ENCODE measurements at regions not wholly inside any gene's neighbourhood (a gene's known extent, or its start where the extent isn't known, plus 50 kb on each side); places are given as distances from the start of the nearest gene placed in this dataset.

GRCh38 chr4:108272561-108272960 lies 103.8 kb upstream of the LEF1 start:
- DNase-seq (ENCODE audit: low spot score) = no peak

- no peak for DNase-seq (ENCODE audit: low spot score)
Observed at GRCh38 chr4:108272046-108272445, 103.3 kb upstream of the LEF1 start.

GRCh38 chr4:108270466-108271450 lies 102.0 kb upstream of the LEF1 start:
- no peak for DNase-seq (ENCODE audit: low spot score)

- no peak for DNase-seq (ENCODE audit: low spot score)
Observed at GRCh38 chr4:108264693-108265092, 96.0 kb upstream of the LEF1 start.

- no peak for DNase-seq (ENCODE audit: low spot score)
Observed at GRCh38 chr4:108263057-108263456, 94.3 kb upstream of the LEF1 start.

GRCh38 chr4:108261026-108261425 lies 92.3 kb upstream of the LEF1 start:
- no peak for DNase-seq (ENCODE audit: low spot score)

- DNase-seq (ENCODE audit: low spot score) = no peak
Observed at GRCh38 chr4:108256538-108256937, 87.8 kb upstream of the LEF1 start.

- DNase-seq (ENCODE audit: low spot score) = no peak
Observed at GRCh38 chr4:108255203-108255747, 86.5 kb upstream of the LEF1 start.

- no peak for DNase-seq (ENCODE audit: low spot score)
Observed at GRCh38 chr4:108249397-108249796, 80.7 kb upstream of the LEF1 start.

GRCh38 chr4:108247387-108248049 lies 78.8 kb upstream of the LEF1 start:
- no peak for DNase-seq (ENCODE audit: low spot score)

- DNase-seq (ENCODE audit: low spot score) = no peak
Observed at GRCh38 chr4:108244606-108245005, 75.9 kb upstream of the LEF1 start.

GRCh38 chr4:108240366-108240765 lies 71.6 kb upstream of the LEF1 start:
- DNase-seq (ENCODE audit: low spot score) = no peak

- DNase-seq (ENCODE audit: low spot score) = no peak
Observed at GRCh38 chr4:108237693-108238092, 69.0 kb upstream of the LEF1 start.

GRCh38 chr4:108236264-108236663 lies 67.5 kb upstream of the LEF1 start:
- DNase-seq (ENCODE audit: low spot score) = no peak

- no peak for DNase-seq (ENCODE audit: low spot score)
Observed at GRCh38 chr4:108227923-108228322, 59.2 kb upstream of the LEF1 start.

- DNase-seq (ENCODE audit: low spot score) = no peak
Observed at GRCh38 chr4:108224611-108225053, 55.9 kb upstream of the LEF1 start.

- DNase-seq (ENCODE audit: low spot score) = no peak
Observed at GRCh38 chr4:108223313-108223712, 54.6 kb upstream of the LEF1 start.

- DNase-seq (ENCODE audit: low spot score) = no peak
Observed at GRCh38 chr4:108219998-108220397, 51.3 kb upstream of the LEF1 start.

All from globus pallidus (tissue), 1 donor.